Effector memory CD8-positive, alpha-beta T cell (primary cell): ENCODE measurements at regions not wholly inside any gene's neighbourhood (a gene's known extent, or its start where the extent isn't known, plus 50 kb on each side); places are given as distances from the start of the nearest gene placed in this dataset.
A peak's percentile ranks its signal among the peaks of the same experiment; 100 is the strongest.
"Not testable (repeated sequence)": the region's sequence is repeated elsewhere in the genome, so short reads cannot be mapped to it uniquely, and the experiment has no call there.

Source experiments
- ATAC-seq: fragments of 150-1000 bp; cut with Tn5 transposase; replicated peaks from 2 replicates; pipeline ENCODE4 v1.10.0; 2021; ENCODE audit warnings: mild to moderate bottlenecking, moderate library complexity
- DNase-seq, 3 experiments: peaks; one replicate each; pipeline ENCODE4 v3.0.0; 2021
- H3K27ac Mint-ChIP-seq, 2 donors: one replicate each; pipeline ENCODE4 v1.8.0; 2022; ENCODE audit warnings: mild to moderate bottlenecking in 2 of 2, mixed read lengths in 2 of 2, moderate library complexity in 2 of 2
- H3K27me3 Mint-ChIP-seq, 2 donors: one replicate each; pipeline ENCODE4 v1.8.0; 2022; ENCODE audit warnings: mixed read lengths in 2 of 2
- H3K36me3 Mint-ChIP-seq: one replicate; pipeline ENCODE4 v1.8.0; 2022; ENCODE audit warnings: mild to moderate bottlenecking, moderate library complexity, mixed read lengths; ENCODE audit not compliant: insufficient read depth
- H3K4me1 Mint-ChIP-seq, 2 donors: one replicate each; pipeline ENCODE4 v1.8.0; 2022; ENCODE audit warnings: low read depth in 2 of 2, mixed read lengths in 2 of 2
- H3K4me3 Mint-ChIP-seq, 2 donors: one replicate each; pipeline ENCODE4 v1.8.0; 2022; ENCODE audit warnings: mild to moderate bottlenecking in 2 of 2, mixed read lengths in 2 of 2, moderate library complexity in 2 of 2
- H3K9me3 Mint-ChIP-seq, 2 donors: one replicate each; pipeline ENCODE4 v1.8.0; 2022; ENCODE audit warnings: mixed read lengths in 2 of 2

- H3K4me1 Mint-ChIP-seq, H3K27me3 Mint-ChIP-seq, DNase-seq, H3K4me3 Mint-ChIP-seq, H3K9me3 Mint-ChIP-seq, H3K36me3 Mint-ChIP-seq, H3K27ac Mint-ChIP-seq, ATAC-seq: not testable (repeated sequence)
These were observed 564.3 kb upstream of the ZNF337 start for GRCh38 chr20:26260925-26261324.

DNA sequence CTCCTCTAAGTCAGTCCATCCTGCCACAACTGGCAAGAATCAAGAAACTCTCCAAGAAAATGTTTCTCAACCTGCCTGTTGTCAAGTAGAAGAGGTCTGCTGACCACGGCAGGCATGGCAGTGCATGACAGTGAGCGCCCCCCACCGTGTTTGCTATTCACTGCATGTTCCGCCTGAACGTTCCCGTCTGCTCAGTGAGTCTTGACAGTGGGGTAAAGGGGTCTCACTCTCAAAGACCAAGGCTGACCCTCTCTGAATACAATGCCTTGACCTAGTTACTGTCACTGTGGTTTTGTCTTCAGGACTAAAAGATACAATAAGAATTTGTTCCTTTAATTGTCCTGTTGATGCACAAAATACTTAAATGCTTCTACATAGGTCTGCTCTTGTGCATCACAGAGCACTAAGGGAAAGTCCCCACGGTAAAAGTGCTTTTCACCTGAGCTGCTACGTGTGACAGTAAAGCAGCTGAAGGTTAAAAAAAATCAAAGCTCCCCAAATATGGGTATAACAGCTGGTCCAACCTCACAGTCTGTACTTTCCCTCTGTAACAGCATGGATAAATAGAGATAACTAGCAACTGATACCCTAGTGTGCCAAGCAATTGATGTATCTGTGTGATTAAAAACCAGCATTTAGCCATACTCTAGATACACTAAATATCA, 555.8 kb upstream of the ZNF337 start:
- not testable (repeated sequence) for H3K4me3 Mint-ChIP-seq, H3K36me3 Mint-ChIP-seq, ATAC-seq, H3K4me1 Mint-ChIP-seq, H3K27ac Mint-ChIP-seq, H3K27me3 Mint-ChIP-seq, DNase-seq
- peaks cover 2 to 13% of the 10 kb centered on the region in 2 donors for H3K9me3 Mint-ChIP-seq

DNA sequence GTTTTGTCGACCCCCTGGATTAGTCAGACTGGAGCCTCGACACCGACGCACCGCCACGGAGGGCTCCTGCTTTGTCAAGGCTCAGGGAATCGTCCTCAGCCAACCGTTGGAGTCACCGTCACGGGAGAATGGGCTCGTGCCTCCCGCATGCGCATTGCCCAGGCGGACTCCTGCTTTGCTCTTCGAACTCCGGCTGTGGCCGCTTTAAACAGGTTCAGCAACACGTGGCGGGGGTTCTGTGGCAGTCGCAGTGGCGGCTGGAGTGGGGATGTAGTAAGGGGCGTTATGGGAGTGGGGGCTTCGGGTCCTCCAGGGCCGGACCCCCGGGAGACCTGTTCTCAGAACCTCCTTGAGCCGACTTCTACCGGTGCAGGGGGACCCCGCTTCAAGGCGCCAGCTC, 554.7 kb upstream of the ZNF337 start:
- H3K27ac Mint-ChIP-seq, H3K27me3 Mint-ChIP-seq, ATAC-seq, H3K36me3 Mint-ChIP-seq, H3K4me3 Mint-ChIP-seq, H3K4me1 Mint-ChIP-seq, DNase-seq: not testable (repeated sequence)
- H3K9me3 Mint-ChIP-seq: peaks cover 2 to 13% of the 10 kb centered on the region in 2 donors

DNA sequence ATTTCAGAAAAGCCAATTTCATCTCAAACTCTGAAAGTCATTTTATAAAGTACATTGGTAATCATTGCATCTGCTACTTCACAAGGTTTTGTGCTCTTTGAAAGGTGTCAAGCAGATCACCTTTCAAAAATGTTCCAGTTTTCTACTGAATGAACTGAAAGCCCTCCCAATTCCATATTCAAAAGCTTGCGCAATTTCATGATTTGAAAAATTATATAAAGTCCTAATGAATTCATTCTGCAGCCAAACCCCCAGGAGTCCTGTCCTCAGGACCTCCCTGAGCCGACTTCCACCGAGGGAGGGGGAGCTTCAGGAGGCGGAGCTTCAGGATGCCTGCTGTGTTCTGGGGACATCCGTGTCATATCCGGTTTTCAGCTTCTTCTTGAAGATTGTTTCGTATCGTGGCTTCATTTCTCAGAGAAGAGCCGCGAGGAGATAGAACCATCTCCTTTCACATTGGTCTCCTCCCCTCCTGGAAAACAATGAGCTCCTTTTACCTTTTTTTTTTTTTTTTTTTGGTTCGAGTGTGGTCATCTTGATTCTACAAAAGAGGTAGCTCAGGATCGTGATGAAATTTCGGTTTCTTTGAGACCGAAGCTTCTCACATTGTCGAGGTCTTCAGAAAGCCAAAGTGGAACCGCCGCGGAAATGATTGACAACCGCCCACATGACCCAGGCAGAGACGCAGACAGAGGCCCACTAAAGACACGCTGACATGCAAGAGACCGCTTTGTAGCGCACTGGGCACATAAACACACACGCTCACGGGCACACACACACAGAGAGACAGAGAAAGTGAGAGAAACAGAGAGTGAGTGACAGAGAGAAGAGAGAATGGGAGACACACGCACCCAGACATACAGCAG, 553.8 kb upstream of the ZNF337 start:
- not testable (repeated sequence) for H3K27me3 Mint-ChIP-seq, H3K4me1 Mint-ChIP-seq, H3K4me3 Mint-ChIP-seq, H3K27ac Mint-ChIP-seq, H3K36me3 Mint-ChIP-seq, ATAC-seq, DNase-seq
- H3K9me3 Mint-ChIP-seq: peaks cover 2 to 13% of the 10 kb centered on the region in 2 donors

DNA sequence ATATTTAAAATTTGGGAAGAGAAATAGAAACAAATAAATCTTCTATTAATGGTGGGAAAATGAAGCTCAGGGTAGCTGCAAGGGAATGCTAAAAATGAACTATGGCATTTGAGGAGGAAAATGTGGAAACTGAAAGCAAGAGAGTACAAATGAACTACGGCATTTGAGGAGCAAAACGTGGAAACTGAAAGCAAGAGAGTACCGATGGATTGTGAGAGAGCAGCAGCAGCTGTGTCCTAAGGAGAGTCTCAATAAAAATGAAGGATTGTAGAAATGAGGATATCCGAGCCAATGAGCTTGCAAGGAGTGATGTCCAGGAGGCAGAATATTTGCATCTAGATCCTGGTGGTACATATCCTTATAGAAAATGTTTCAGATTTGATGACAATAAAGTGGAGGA, 547.1 kb upstream of the ZNF337 start:
- DNase-seq: no peak
- no peaks in the 10 kb centered on the region for H3K4me1 Mint-ChIP-seq
- no peaks in the 10 kb centered on the region for H3K36me3 Mint-ChIP-seq
- peaks cover 4 to 15% of the 10 kb centered on the region in 2 donors for H3K9me3 Mint-ChIP-seq
- no peak overlapping the region for H3K4me3 Mint-ChIP-seq
- no peaks in the 10 kb centered on the region for H3K27me3 Mint-ChIP-seq
- no peak overlapping the region for H3K27ac Mint-ChIP-seq
- no peak for ATAC-seq

- H3K27me3 Mint-ChIP-seq, DNase-seq, H3K4me3 Mint-ChIP-seq, H3K27ac Mint-ChIP-seq, ATAC-seq, H3K9me3 Mint-ChIP-seq, H3K4me1 Mint-ChIP-seq, H3K36me3 Mint-ChIP-seq: not testable (repeated sequence)
These were observed 524.0 kb upstream of the ZNF337 start for GRCh38 chr20:26220609-26221008.

GRCh38 chr20:26219546-26219945, 522.9 kb upstream of the ZNF337 start:
- H3K27me3 Mint-ChIP-seq, ATAC-seq, H3K27ac Mint-ChIP-seq, DNase-seq, H3K4me3 Mint-ChIP-seq, H3K36me3 Mint-ChIP-seq, H3K9me3 Mint-ChIP-seq, H3K4me1 Mint-ChIP-seq: not testable (repeated sequence)

- Mint-ChIP-seq H3K36me3 (no peaks in the 10 kb centered on the region), H3K27ac (no peak overlapping the region), H3K4me1 (no peaks in the 10 kb centered on the region), H3K27me3 (peaks cover 0 to 6% of the 10 kb centered on the region in 2 donors), H3K9me3 (peaks cover 0 to 5% of the 10 kb centered on the region in 2 donors), H3K4me3 (no peak overlapping the region)
- DNase-seq (no peak), ATAC-seq (no peak)
These were observed 521.6 kb upstream of the ZNF337 start for GRCh38 chr20:26218301-26218700.

DNA sequence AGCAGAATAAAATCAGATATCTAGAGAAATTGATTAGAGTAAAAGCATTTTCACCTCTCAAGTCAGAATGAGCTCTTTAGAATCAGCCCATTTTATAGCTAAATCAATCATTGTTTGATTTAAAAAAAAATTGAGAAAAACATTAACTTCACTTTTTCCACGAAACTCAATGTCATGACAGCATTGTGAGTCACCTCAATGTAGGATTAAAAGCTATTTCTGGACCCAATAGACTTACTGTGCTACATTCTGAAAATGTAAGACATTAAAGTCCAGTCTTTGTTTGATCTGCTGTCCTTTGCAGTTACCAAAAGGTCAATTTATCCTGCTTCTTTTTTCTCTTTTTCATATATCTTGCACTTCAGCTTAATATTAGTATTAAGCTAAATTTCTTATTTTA, 519.4 kb upstream of the ZNF337 start:
- no peak overlapping the region for H3K27ac Mint-ChIP-seq
- peaks cover 0 to 4% of the 10 kb centered on the region in 2 donors for H3K9me3 Mint-ChIP-seq
- no peaks in the 10 kb centered on the region for H3K4me1 Mint-ChIP-seq
- H3K36me3 Mint-ChIP-seq: no peaks in the 10 kb centered on the region
- ATAC-seq (no peak), DNase-seq (no peak)
- peaks cover 0 to 18% of the 10 kb centered on the region in 2 donors for H3K27me3 Mint-ChIP-seq
- H3K4me3 Mint-ChIP-seq: no peak overlapping the region

DNA sequence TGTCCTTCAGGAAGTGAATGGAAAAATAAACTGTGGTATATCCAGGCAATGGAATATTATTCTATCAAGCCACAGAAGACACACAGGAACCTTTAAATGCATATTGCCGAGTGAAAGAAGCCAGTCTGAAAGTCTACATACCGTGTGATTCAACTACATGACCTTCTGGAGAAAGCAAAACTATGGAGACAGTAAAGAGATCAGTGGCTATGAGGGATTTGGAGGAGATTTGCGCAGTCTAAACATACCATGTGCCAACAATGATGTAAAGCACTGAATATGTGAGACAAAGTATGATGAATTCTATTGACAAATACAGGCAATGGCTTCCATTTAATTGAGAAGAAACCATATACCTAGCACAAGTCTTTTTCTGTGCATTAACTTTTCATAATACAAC, 518.3 kb upstream of the ZNF337 start:
- no peak overlapping the region for H3K4me3 Mint-ChIP-seq
- peaks cover 5 to 23% of the 10 kb centered on the region in 2 donors for H3K27me3 Mint-ChIP-seq
- H3K27ac Mint-ChIP-seq: no peak overlapping the region
- H3K36me3 Mint-ChIP-seq: no peaks in the 10 kb centered on the region
- H3K9me3 Mint-ChIP-seq: peaks cover 0 to 2% of the 10 kb centered on the region in 2 donors
- DNase-seq (no peak), ATAC-seq (no peak)
- no peaks in the 10 kb centered on the region for H3K4me1 Mint-ChIP-seq

DNA sequence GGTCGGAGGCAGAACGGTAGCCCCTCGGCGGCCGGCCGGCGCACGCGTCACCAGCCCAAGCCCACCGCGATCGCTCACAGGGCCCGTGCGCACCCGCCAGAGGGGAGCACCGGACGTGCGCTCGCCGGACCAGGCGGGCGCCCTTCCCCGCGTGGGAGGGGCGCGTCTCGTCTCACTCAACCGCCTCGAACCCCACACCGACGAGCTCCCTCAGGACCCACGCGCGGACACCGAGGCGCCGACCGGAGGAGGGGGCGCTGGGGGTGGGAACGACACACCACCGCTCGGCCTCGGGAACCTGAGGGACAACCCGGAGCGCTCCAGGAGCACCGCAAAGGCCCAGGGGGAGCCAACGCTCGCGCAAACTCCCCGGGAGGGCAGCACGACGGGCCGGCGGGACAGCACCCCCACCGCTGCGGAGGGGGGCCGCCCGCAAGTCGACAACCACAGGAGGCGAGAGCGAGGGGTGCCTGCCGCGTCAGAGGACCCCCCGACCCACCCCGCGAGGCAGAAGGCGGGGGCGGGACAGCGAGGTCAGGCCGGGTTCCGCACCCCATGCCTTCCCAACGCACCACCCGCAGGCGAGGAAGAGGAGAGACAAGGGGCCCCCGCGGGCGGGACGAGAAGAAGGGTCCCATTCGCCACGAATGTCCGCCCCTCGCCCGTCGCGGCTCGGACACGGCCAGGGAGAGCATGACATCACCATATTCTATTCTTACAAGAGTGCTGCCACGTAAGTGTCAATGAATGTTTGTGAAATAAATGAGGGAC, 512.7 kb upstream of the ZNF337 start:
- Mint-ChIP-seq H3K27ac (no peak overlapping the region), H3K4me3 (no peak overlapping the region), H3K9me3 (peaks cover 0 to 2% of the 10 kb centered on the region in 2 donors), H3K36me3 (no peaks in the 10 kb centered on the region), H3K27me3 (peaks cover 23 to 50% of the 10 kb centered on the region in 2 donors), H3K4me1 (no peaks in the 10 kb centered on the region)
- DNase-seq (no peak), ATAC-seq (no peak)

GRCh38 chr20:26208296-26209091, 511.8 kb upstream of the ZNF337 start:
- no peak for DNase-seq
- Mint-ChIP-seq H3K4me3 (no peak overlapping the region), H3K36me3 (no peaks in the 10 kb centered on the region), H3K27me3 (peaks cover 23 to 46% of the 10 kb centered on the region in 2 donors), H3K4me1 (no peaks in the 10 kb centered on the region), H3K27ac (no peak overlapping the region), H3K9me3 (peaks cover 0 to 2% of the 10 kb centered on the region in 2 donors)
- ATAC-seq: no peak

DNA sequence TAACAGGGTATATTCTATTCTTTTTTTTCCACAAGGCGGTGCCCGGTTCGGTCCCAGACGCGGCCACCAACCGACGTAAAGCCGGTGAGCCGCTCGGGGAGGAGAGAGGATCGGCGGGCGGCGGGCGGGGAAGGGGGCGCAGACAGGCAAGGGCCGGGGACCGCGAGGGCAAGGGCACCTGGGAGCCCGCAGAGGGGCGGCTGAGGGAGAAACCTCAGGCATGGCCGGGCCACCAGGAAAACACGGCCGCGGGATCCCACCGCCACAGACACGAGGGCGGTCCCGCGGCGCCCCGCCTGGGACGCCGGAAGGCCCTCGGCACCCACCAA, 511.3 kb upstream of the ZNF337 start:
- H3K27me3 Mint-ChIP-seq: peaks cover 23 to 40% of the 10 kb centered on the region in 2 donors
- peak overlapping the region in 1 of 2 donors; percentile 3 for H3K4me3 Mint-ChIP-seq
- DNase-seq, H3K27ac Mint-ChIP-seq, ATAC-seq, H3K36me3 Mint-ChIP-seq, H3K9me3 Mint-ChIP-seq, H3K4me1 Mint-ChIP-seq: not testable (repeated sequence)
